ENCODE measurements at regions not wholly inside any gene's neighbourhood (a gene's known extent, or its start where the extent isn't known, plus 50 kb on each side); places are given as distances from the start of the nearest gene placed in this dataset.

DNA sequence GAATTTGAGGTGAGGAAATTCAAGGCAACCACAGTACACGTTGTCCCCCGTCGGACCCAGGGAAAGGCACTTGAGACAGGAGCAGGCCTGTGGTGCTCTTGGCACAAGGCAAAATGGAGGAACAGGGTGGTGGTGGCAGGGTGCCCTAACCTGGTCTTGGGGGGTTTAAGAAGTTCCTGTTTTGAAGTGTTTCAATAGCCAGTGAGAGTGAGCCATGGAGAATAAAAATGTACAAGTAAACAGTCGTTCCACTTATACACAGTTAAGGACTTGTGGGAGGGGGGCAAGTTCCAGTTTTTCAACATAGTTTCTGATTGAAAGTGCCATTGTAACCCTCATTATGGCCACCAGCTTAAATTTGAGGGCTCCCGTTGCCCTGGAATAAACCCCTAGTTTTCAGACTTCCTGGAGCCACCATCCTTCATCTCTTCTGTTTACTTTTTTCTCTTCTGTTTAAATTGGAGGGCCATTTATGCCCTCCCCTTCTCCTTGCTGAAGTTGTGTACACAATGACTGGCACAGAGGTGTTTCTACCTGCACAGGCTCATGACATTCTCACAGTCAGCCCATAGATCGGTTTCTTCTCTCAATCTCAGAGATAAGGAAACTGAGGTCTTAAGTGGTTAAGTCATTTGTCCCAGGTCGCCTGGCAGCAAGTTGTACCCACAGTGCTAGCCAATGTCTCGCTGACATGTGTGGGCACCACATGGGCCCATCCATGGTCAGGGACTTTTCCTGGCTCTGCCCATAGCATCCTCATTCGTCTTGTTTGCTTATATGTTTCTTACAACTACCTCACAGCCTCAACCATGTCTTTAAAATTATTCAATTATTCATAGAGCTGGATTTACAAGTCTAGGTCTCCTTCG lies 66.0 kb upstream of the ST3GAL5 start:
- no peak for TF ChIP-seq ARNT (IDR thresholded peaks at IDR 0.05)
- no peak for TF ChIP-seq FOXM1 (IDR thresholded peaks at IDR 0.05; ENCODE audit: borderline replicate concordance)
- no peak for TF ChIP-seq NFRKB (IDR thresholded peaks at IDR 0.05)
- TF ChIP-seq FOXA1 (IDR thresholded peaks at IDR 0.05), result no peak
- TF ChIP-seq BHLHE40 (IDR thresholded peaks at IDR 0.05; ENCODE audit: borderline replicate concordance), result no peak
- no peak for TF ChIP-seq ZNF384 (IDR thresholded peaks at IDR 0.05)
- TF ChIP-seq SP1 (IDR thresholded peaks at IDR 0.05), result no peak
- TF ChIP-seq FOXK2 (IDR thresholded peaks at IDR 0.05), result no peak
- no peak for TF ChIP-seq TARDBP (IDR thresholded peaks at IDR 0.05)
- TF ChIP-seq HDGF (IDR thresholded peaks at IDR 0.05; ENCODE audit: borderline replicate concordance), result no peak
- no peak for TF ChIP-seq ELF4 (IDR thresholded peaks at IDR 0.05)
- no peak for TF ChIP-seq CTBP1 (IDR thresholded peaks at IDR 0.05; ENCODE audit: borderline replicate concordance)
